ENCODE measurements at regions not wholly inside any gene's neighbourhood (a gene's known extent, or its start where the extent isn't known, plus 50 kb on each side); places are given as distances from the start of the nearest gene placed in this dataset.

DNA sequence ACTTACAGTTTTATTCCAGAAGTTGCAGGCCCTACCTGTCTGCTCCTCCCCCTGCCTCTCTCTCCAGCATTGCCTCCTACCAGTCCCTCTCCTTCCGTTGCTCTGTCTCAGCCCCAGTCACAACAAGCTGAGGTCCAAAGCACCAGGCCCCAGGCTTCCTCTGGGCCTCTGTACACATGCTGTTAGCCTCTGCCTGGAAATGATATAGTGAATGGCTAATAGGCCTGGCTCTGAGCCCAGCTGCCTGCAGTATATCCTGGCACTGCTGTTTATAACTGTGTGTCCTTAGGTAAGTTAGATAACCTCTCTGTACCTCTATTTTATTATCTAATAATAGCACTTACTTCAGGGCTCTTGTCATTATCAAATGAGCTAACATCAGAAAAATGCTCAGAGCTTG, 114.9 kb upstream of the PWP1 start:
- no peak for TF ChIP-seq NFIC (IDR thresholded peaks at IDR 0.05)
- TF ChIP-seq, protein P1, sequence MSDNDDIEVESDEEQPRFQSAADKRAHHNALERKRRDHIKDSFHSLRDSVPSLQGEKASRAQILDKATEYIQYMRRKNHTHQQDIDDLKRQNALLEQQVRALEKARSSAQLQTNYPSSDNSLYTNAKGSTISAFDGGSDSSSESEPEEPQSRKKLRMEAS (IDR thresholded peaks at IDR 0.05): no peak

All from Ishikawa (cell line).